ENCODE measurements at regions not wholly inside any gene's neighbourhood (a gene's known extent, or its start where the extent isn't known, plus 50 kb on each side); places are given as distances from the start of the nearest gene placed in this dataset.

- Histone ChIP-seq H3K79me2 (ENCODE audit: low read length) (no peaks in the 10 kb centered on the region), H3K9me2 (replicated peaks; ENCODE audit: insufficient read depth, low read length) (no peaks in the 10 kb centered on the region), H3K27ac (ENCODE audit: low read length) (no peak overlapping the region), H3K9ac (ENCODE audit: low read length) (no peak overlapping the region), H3K4me3 (ENCODE audit: low read length) (no peak overlapping the region), H3K36me3 (replicated peaks; ENCODE audit: insufficient read depth, low read length) (no peaks in the 10 kb centered on the region), H3K27me3 (replicated peaks; ENCODE audit: insufficient read depth, low read length) (no peaks in the 10 kb centered on the region), H3K4me1 (ENCODE audit: low read length) (no peaks in the 10 kb centered on the region), H3K4me2 (ENCODE audit: low read depth, low read length) (no peak overlapping the region), H3K9me3 (replicated peaks; ENCODE audit: insufficient read depth, low read length) (no peaks in the 10 kb centered on the region), H2AFZ (ENCODE audit: low read length) (no peak overlapping the region), H4K20me1 (ENCODE audit: insufficient read depth, low read length) (no peaks in the 10 kb centered on the region), H3F3A (ENCODE audit: insufficient read depth, low read length) (no peaks in the 10 kb centered on the region)
- no peak for DNase-seq
- TF ChIP-seq EZH2phosphoT487 (IDR thresholded peaks at IDR 0.05; ENCODE audit: low read length) (no peak), EZH2 (optimal IDR thresholded peaks at IDR 0.05; ENCODE audit: low read depth, low read length) (no peak), CTCF (IDR thresholded peaks at IDR 0.05; ENCODE audit: low read length) (no peak)
Observed at GRCh38 chr6:68296126-68296525, 339.0 kb upstream of the ADGRB3 start.

DNA sequence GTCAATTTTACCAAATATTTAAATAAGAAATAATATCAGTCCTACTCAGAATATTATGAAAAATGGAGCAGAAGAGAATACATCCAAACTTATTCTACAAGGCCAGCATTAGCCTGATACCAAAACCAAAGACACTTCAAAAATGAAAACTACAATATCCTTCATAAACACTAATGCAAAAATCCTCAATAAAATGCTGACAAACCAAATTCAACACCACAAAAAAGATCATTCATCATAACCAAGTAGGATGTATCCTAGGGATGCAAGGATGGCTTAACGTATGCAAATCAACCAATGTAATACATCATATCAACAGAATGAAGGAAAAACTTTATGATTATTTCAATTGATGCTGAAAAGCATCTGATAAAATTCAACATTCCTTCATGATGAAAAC is 352.4 kb upstream of the ADGRB3 start:
- H4K20me1 ChIP-seq (ENCODE audit: insufficient read depth, low read length): no peaks in the 10 kb centered on the region
- H3K9me2 ChIP-seq (replicated peaks; ENCODE audit: insufficient read depth, low read length): no peaks in the 10 kb centered on the region
- DNase-seq: no peak
- no peaks in the 10 kb centered on the region for H3K36me3 ChIP-seq (replicated peaks; ENCODE audit: insufficient read depth, low read length)
- no peaks in the 10 kb centered on the region for H3K9me3 ChIP-seq (replicated peaks; ENCODE audit: insufficient read depth, low read length)
- H3K79me2 ChIP-seq (ENCODE audit: low read length): no peaks in the 10 kb centered on the region
- H3F3A ChIP-seq (ENCODE audit: insufficient read depth, low read length): no peaks in the 10 kb centered on the region
- H3K4me3 ChIP-seq (ENCODE audit: low read length): no peak overlapping the region
- no peak overlapping the region for H3K4me2 ChIP-seq (ENCODE audit: low read depth, low read length)
- H3K9ac ChIP-seq (ENCODE audit: low read length): no peak overlapping the region
- no peak overlapping the region for H2AFZ ChIP-seq (ENCODE audit: low read length)
- no peaks in the 10 kb centered on the region for H3K4me1 ChIP-seq (ENCODE audit: low read length)
- TF ChIP-seq EZH2 (optimal IDR thresholded peaks at IDR 0.05; ENCODE audit: low read depth, low read length) (no peak), EZH2phosphoT487 (IDR thresholded peaks at IDR 0.05; ENCODE audit: low read length) (no peak), CTCF (IDR thresholded peaks at IDR 0.05; ENCODE audit: low read length) (no peak)
- H3K27ac ChIP-seq (ENCODE audit: low read length): no peak overlapping the region
- no peaks in the 10 kb centered on the region for H3K27me3 ChIP-seq (replicated peaks; ENCODE audit: insufficient read depth, low read length)

GRCh38 chr6:68279793-68280557 is 355.1 kb upstream of the ADGRB3 start:
- no peaks in the 10 kb centered on the region for H3K79me2 ChIP-seq (ENCODE audit: low read length)
- H2AFZ ChIP-seq (ENCODE audit: low read length): no peak overlapping the region
- no peaks in the 10 kb centered on the region for H3K9me2 ChIP-seq (replicated peaks; ENCODE audit: insufficient read depth, low read length)
- H3K9ac ChIP-seq (ENCODE audit: low read length): no peak overlapping the region
- no peaks in the 10 kb centered on the region for H3K4me1 ChIP-seq (ENCODE audit: low read length)
- no peaks in the 10 kb centered on the region for H3F3A ChIP-seq (ENCODE audit: insufficient read depth, low read length)
- H3K27ac ChIP-seq (ENCODE audit: low read length): no peak overlapping the region
- H3K4me3 ChIP-seq (ENCODE audit: low read length): no peak overlapping the region
- H3K36me3 ChIP-seq (replicated peaks; ENCODE audit: insufficient read depth, low read length): no peaks in the 10 kb centered on the region
- H3K27me3 ChIP-seq (replicated peaks; ENCODE audit: insufficient read depth, low read length): no peaks in the 10 kb centered on the region
- no peaks in the 10 kb centered on the region for H4K20me1 ChIP-seq (ENCODE audit: insufficient read depth, low read length)
- DNase-seq: no peak
- no peaks in the 10 kb centered on the region for H3K9me3 ChIP-seq (replicated peaks; ENCODE audit: insufficient read depth, low read length)
- TF ChIP-seq EZH2 (optimal IDR thresholded peaks at IDR 0.05; ENCODE audit: low read depth, low read length) (no peak), EZH2phosphoT487 (IDR thresholded peaks at IDR 0.05; ENCODE audit: low read length) (no peak), CTCF (IDR thresholded peaks at IDR 0.05; ENCODE audit: low read length) (no peak)
- no peak overlapping the region for H3K4me2 ChIP-seq (ENCODE audit: low read depth, low read length)
